IMR-90 (cell line): ENCODE measurements at regions not wholly inside any gene's neighbourhood (a gene's known extent, or its start where the extent isn't known, plus 50 kb on each side); places are given as distances from the start of the nearest gene placed in this dataset.

Experiments
- CTCF ChIP-seq: conservative IDR thresholded peaks from 2 replicates; pipeline ENCODE4 v1.5.1; 2012; ENCODE audit warnings: mild to moderate bottlenecking, low read depth, low read length, improper control_type of control experiment
- ELK1 ChIP-seq: fragments of 150-350 bp; IDR thresholded peaks from 2 replicates; pipeline ENCODE4 v1.6.1; 2016; ENCODE audit warnings: low read depth, mild to moderate bottlenecking, low read length, moderate library complexity, borderline replicate concordance
- FOS ChIP-seq: fragments of 150-350 bp; IDR thresholded peaks from 2 replicates; pipeline ENCODE4 v1.6.1; 2016; ENCODE audit warnings: low read depth, low read length

- TF ChIP-seq FOS = no peak
- no peak for TF ChIP-seq CTCF
- TF ChIP-seq ELK1 = no peak
Observed at GRCh38 chr2:51084750-51085149, 52.8 kb upstream of the NRXN1 start.
